GM23338 (cell line): ENCODE measurements at regions not wholly inside any gene's neighbourhood (a gene's known extent, or its start where the extent isn't known, plus 50 kb on each side); places are given as distances from the start of the nearest gene placed in this dataset.

ENCODE experiments used
- CREB1 ChIP-seq: fragments of 250-450 bp; sonication (Bioruptor Pico); IDR thresholded peaks from 2 replicates; pipeline ENCODE4 v1.5.0; 2020; ENCODE audit warnings: low read depth, mild to moderate bottlenecking, moderate library complexity
- EZH2 ChIP-seq: fragments of 200-600 bp; sonication (generic); IDR thresholded peaks from one replicate; pipeline ENCODE4 v1.8.0; 2017; ENCODE audit warnings: antibody characterized with exemption, mild to moderate bottlenecking, low read depth; ENCODE audit not compliant: unreplicated experiment
- EZH2phosphoT487 ChIP-seq: fragments of 200-600 bp; sonication (generic); IDR thresholded peaks from one replicate; pipeline ENCODE4 v1.8.1; 2018; ENCODE audit warnings: antibody characterized with exemption; ENCODE audit not compliant: unreplicated experiment
- JUNB ChIP-seq: IDR thresholded peaks from one replicate; pipeline ENCODE4 v1.6.1; 2016; ENCODE audit warnings: antibody characterized with exemption; ENCODE audit not compliant: unreplicated experiment
- NANOG ChIP-seq: IDR thresholded peaks from 2 replicates; pipeline ENCODE4 v1.6.1; 2016; ENCODE audit warnings: antibody characterized with exemption, borderline replicate concordance
- POLR2AphosphoS5 ChIP-seq: IDR thresholded peaks from 2 replicates; pipeline ENCODE4 v1.6.1; 2016; ENCODE audit warnings: antibody characterized with exemption, low read depth
- REST ChIP-seq: IDR thresholded peaks from one replicate; pipeline ENCODE4 v1.6.1; 2018; ENCODE audit warnings: antibody characterized with exemption; ENCODE audit not compliant: unreplicated experiment
- STAT1 ChIP-seq: IDR thresholded peaks from one replicate; pipeline ENCODE4 v1.6.1; 2016; ENCODE audit warnings: antibody characterized with exemption; ENCODE audit not compliant: unreplicated experiment
- ZNF114 ChIP-seq: fragments of 250-450 bp; sonication (Bioruptor Pico); IDR thresholded peaks from 2 replicates; pipeline ENCODE4 v1.5.0; 2020; ENCODE audit warnings: mild to moderate bottlenecking, moderate library complexity
- ZNF331 ChIP-seq: fragments of 250-450 bp; sonication (Bioruptor Pico); IDR thresholded peaks from 2 replicates; pipeline ENCODE4 v1.5.0; 2020; ENCODE audit warnings: low read depth, mild to moderate bottlenecking, moderate library complexity
- TF ChIP-seq, protein P1 (sequence below), 2 experiments: fragments of 200-600 bp in 1 of 2; sonication (generic) in 1 of 2; conservative IDR thresholded peaks; 2 replicates each; pipeline versions ENCODE4 v1.5.1 to v1.6.1; 2016 to 2017; ENCODE audit warnings: antibody characterized with exemption in 2 of 2, low read depth in 2 of 2, mild to moderate bottlenecking in 2 of 2, moderate library complexity in 1 of 2
- TF ChIP-seq, protein P2 (sequence below): IDR thresholded peaks from 2 replicates; pipeline ENCODE4 v1.6.1; 2016; ENCODE audit warnings: antibody characterized with exemption
- TF ChIP-seq, protein P3 (sequence below): fragments of 250-450 bp; sonication (Bioruptor Pico); IDR thresholded peaks from 2 replicates; pipeline ENCODE4 v1.5.0; 2020; ENCODE audit warnings: mild to moderate bottlenecking, moderate library complexity

DNA sequence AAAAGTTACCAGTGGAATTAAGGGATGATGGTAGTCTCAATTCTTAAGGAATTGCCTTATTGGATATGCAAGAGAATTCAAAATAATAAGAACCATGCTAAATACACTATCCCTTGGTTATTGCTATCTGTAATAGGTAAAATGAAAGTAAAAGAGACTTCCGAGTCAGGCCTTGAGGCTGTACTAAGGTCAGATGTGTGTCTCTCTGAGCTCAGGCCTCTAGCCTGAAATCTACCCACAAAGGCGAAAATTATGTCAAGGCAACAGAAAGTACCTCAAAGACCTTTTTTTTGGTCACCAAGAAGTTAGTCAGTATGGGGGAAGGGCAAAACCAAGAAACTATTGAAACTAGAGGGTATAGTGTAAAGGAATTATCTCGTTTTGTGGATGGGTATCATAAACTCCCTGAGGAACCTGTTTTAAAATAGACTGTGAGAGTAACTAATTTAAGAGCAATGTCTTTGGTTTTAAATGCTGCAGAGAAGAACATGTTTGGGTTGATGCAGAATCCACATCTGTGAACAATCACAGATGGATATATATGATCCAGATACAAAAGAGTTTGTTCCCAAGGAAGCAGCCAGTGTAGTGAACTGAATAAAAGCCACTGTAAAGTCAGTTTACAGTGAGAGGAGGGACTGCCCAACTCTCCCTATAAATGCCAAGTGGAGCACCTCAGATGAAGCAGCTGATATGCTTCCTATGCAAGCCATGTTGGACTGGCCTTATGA is 382.3 kb upstream of the SEMA6D start:
- TF ChIP-seq, protein P1, sequence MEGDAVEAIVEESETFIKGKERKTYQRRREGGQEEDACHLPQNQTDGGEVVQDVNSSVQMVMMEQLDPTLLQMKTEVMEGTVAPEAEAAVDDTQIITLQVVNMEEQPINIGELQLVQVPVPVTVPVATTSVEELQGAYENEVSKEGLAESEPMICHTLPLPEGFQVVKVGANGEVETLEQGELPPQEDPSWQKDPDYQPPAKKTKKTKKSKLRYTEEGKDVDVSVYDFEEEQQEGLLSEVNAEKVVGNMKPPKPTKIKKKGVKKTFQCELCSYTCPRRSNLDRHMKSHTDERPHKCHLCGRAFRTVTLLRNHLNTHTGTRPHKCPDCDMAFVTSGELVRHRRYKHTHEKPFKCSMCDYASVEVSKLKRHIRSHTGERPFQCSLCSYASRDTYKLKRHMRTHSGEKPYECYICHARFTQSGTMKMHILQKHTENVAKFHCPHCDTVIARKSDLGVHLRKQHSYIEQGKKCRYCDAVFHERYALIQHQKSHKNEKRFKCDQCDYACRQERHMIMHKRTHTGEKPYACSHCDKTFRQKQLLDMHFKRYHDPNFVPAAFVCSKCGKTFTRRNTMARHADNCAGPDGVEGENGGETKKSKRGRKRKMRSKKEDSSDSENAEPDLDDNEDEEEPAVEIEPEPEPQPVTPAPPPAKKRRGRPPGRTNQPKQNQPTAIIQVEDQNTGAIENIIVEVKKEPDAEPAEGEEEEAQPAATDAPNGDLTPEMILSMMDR (conservative IDR thresholded peaks at IDR 0.05; ENCODE audit: low read depth in 2 of 2), result no peak
- TF ChIP-seq EZH2phosphoT487 (no peak), POLR2AphosphoS5 (no peak), EZH2 (no peak), CREB1 (no peak), NANOG (no peak), STAT1 (no peak), REST (no peak), JUNB (no peak), ZNF331 (CRISPR knock-in tag) (no peak), ZNF114 (CRISPR knock-in tag) (no peak)
- TF ChIP-seq, protein P2, sequence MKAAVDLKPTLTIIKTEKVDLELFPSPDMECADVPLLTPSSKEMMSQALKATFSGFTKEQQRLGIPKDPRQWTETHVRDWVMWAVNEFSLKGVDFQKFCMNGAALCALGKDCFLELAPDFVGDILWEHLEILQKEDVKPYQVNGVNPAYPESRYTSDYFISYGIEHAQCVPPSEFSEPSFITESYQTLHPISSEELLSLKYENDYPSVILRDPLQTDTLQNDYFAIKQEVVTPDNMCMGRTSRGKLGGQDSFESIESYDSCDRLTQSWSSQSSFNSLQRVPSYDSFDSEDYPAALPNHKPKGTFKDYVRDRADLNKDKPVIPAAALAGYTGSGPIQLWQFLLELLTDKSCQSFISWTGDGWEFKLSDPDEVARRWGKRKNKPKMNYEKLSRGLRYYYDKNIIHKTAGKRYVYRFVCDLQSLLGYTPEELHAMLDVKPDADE, result no peak
- TF ChIP-seq, protein P3, sequence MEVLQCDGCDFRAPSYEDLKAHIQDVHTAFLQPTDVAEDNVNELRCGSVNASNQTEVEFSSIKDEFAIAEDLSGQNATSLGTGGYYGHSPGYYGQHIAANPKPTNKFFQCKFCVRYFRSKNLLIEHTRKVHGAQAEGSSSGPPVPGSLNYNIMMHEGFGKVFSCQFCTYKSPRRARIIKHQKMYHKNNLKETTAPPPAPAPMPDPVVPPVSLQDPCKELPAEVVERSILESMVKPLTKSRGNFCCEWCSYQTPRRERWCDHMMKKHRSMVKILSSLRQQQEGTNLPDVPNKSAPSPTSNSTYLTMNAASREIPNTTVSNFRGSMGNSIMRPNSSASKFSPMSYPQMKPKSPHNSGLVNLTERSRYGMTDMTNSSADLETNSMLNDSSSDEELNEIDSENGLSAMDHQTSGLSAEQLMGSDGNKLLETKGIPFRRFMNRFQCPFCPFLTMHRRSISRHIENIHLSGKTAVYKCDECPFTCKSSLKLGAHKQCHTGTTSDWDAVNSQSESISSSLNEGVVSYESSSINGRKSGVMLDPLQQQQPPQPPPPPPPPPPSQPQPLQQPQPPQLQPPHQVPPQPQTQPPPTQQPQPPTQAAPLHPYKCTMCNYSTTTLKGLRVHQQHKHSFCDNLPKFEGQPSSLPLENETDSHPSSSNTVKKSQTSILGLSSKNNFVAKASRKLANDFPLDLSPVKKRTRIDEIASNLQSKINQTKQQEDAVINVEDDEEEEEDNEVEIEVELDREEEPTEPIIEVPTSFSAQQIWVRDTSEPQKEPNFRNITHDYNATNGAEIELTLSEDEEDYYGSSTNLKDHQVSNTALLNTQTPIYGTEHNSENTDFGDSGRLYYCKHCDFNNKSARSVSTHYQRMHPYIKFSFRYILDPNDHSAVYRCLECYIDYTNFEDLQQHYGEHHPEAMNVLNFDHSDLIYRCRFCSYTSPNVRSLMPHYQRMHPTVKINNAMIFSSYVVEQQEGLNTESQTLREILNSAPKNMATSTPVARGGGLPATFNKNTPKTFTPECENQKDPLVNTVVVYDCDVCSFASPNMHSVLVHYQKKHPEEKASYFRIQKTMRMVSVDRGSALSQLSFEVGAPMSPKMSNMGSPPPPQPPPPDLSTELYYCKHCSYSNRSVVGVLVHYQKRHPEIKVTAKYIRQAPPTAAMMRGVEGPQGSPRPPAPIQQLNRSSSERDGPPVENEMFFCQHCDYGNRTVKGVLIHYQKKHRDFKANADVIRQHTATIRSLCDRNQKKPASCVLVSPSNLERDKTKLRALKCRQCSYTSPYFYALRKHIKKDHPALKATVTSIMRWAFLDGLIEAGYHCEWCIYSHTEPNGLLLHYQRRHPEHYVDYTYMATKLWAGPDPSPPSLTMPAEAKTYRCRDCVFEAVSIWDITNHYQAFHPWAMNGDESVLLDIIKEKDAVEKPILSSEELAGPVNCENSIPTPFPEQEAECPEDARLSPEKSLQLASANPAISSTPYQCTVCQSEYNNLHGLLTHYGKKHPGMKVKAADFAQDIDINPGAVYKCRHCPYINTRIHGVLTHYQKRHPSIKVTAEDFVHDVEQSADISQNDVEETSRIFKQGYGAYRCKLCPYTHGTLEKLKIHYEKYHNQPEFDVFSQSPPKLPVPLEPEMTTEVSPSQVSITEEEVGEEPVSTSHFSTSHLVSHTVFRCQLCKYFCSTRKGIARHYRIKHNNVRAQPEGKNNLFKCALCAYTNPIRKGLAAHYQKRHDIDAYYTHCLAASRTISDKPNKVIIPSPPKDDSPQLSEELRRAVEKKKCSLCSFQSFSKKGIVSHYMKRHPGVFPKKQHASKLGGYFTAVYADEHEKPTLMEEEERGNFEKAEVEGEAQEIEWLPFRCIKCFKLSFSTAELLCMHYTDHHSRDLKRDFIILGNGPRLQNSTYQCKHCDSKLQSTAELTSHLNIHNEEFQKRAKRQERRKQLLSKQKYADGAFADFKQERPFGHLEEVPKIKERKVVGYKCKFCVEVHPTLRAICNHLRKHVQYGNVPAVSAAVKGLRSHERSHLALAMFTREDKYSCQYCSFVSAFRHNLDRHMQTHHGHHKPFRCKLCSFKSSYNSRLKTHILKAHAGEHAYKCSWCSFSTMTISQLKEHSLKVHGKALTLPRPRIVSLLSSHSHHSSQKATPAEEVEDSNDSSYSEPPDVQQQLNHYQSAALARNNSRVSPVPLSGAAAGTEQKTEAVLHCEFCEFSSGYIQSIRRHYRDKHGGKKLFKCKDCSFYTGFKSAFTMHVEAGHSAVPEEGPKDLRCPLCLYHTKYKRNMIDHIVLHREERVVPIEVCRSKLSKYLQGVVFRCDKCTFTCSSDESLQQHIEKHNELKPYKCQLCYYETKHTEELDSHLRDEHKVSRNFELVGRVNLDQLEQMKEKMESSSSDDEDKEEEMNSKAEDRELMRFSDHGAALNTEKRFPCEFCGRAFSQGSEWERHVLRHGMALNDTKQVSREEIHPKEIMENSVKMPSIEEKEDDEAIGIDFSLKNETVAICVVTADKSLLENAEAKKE (CRISPR knock-in tag), result no peak
